KMS-11 (cell line): ENCODE measurements at regions not wholly inside any gene's neighbourhood (a gene's known extent, or its start where the extent isn't known, plus 50 kb on each side); places are given as distances from the start of the nearest gene placed in this dataset.

Source experiments
- H2AFZ ChIP-seq: fragments of 200-600 bp; sonication (generic); 2 replicates; pipeline ENCODE4 v1.6.1; 2016; ENCODE audit warnings: antibody characterized with exemption, mixed run types, low read depth
- H3K27ac ChIP-seq: fragments of 200-600 bp; sonication (generic); 2 replicates; pipeline ENCODE4 v1.6.1; 2016; ENCODE audit warnings: mild to moderate bottlenecking, mixed run types
- H3K27me3 ChIP-seq: fragments of 200-600 bp; sonication (generic); 2 replicates; pipeline ENCODE4 v1.6.1; 2017; ENCODE audit warnings: mild to moderate bottlenecking, low read depth, mixed run types, moderate library complexity; ENCODE audit not compliant: insufficient read depth
- H3K36me3 ChIP-seq: fragments of 200-600 bp; sonication (generic); 2 replicates; pipeline ENCODE4 v1.6.1; 2017; ENCODE audit warnings: mild to moderate bottlenecking, mixed run types; ENCODE audit not compliant: insufficient read depth
- H3K4me1 ChIP-seq: fragments of 200-600 bp; sonication (generic); 2 replicates; pipeline ENCODE4 v1.6.1; 2016; ENCODE audit warnings: mild to moderate bottlenecking, low read depth, mixed run types; ENCODE audit not compliant: poor library complexity, severe bottlenecking
- H3K4me2 ChIP-seq: fragments of 200-600 bp; sonication (generic); 2 replicates; pipeline ENCODE4 v1.7.0; 2016; ENCODE audit warnings: mild to moderate bottlenecking, mixed run types
- H3K4me3 ChIP-seq: fragments of 200-600 bp; sonication (generic); IDR thresholded peaks from 2 replicates; pipeline ENCODE4 v1.6.1; 2017; ENCODE audit warnings: low read depth, low read length, mixed read lengths; ENCODE audit not compliant: insufficient read depth
- H3K79me2 ChIP-seq: fragments of 200-600 bp; sonication (generic); 2 replicates; pipeline ENCODE4 v1.6.1; 2016; ENCODE audit warnings: low read depth, mixed run types; ENCODE audit not compliant: insufficient read depth
- H3K9ac ChIP-seq: fragments of 200-600 bp; sonication (generic); 2 replicates; pipeline ENCODE4 v1.6.1; 2016; ENCODE audit warnings: mild to moderate bottlenecking, mixed run types
- H4K20me1 ChIP-seq: fragments of 200-600 bp; sonication (generic); 2 replicates; pipeline ENCODE4 v1.6.1; 2016; ENCODE audit warnings: mild to moderate bottlenecking, mixed run types; ENCODE audit not compliant: insufficient read depth
- CTCF ChIP-seq: fragments of 200-600 bp; sonication (generic); conservative IDR thresholded peaks from 2 replicates; pipeline ENCODE4 v1.6.1; 2017; ENCODE audit warnings: low read depth, mild to moderate bottlenecking, antibody characterized with exemption, low read length, moderate library complexity, mixed read lengths

- Histone ChIP-seq H3K36me3 (no peaks in the 10 kb centered on the region), H2AFZ (no peak overlapping the region)
Observed at GRCh38 chr7:57868771-57869483, 418.9 kb downstream of the ZNF716 start.

More at GRCh38 chr7:57868771-57869483, 418.9 kb downstream of the ZNF716 start:
- Histone ChIP-seq H3K4me1 (peaks cover 3% of the 10 kb centered on the region), H3K4me2 (no peak overlapping the region; the same call in 1 of the 2 replicates), H4K20me1 (no peaks in the 10 kb centered on the region), H3K27me3 (no peaks in the 10 kb centered on the region), H3K9ac (no peak overlapping the region), H3K4me3 (no peak overlapping the region), H3K27ac (no peak overlapping the region), H3K79me2 (no peaks in the 10 kb centered on the region)
- TF ChIP-seq CTCF, result no peak
